Liver (tissue), 8 donors: ENCODE measurements at regions not wholly inside any gene's neighbourhood (a gene's known extent, or its start where the extent isn't known, plus 50 kb on each side); places are given as distances from the start of the nearest gene placed in this dataset.

Experiments used
- DNase-seq: peaks from one replicate; pipeline ENCODE4 v3.0.0-alpha.2; 2017; ENCODE audit warnings: low spot score
- H3K27ac ChIP-seq, 2 donors: one replicate each; pipeline ENCODE4 v1.7.0; 2013; ENCODE audit warnings: inconsistent platforms in 2 of 2, low read length in 2 of 2, control low read depth in 1 of 2, low read depth in 1 of 2, mild to moderate bottlenecking in 1 of 2
- H3K27me3 ChIP-seq, 4 donors: one replicate each; pipeline versions ENCODE4 v1.6.1 to v1.7.0; 2013; ENCODE audit warnings: low read length in 3 of 4, inconsistent platforms in 1 of 4, mild to moderate bottlenecking in 1 of 4, moderate library complexity in 1 of 4; ENCODE audit not compliant: control insufficient read depth in 4 of 4, insufficient read depth in 4 of 4
- H3K36me3 ChIP-seq, 4 donors: one replicate each; pipeline versions ENCODE4 v1.6.1 to v1.7.0; 2013; ENCODE audit warnings: low read length in 3 of 4, mild to moderate bottlenecking in 3 of 4, low read depth in 1 of 4, moderate library complexity in 1 of 4; ENCODE audit not compliant: control insufficient read depth in 4 of 4, insufficient read depth in 3 of 4
- H3K4me1 ChIP-seq, 4 donors: one replicate each; pipeline versions ENCODE4 v1.6.1 to v1.7.0; 2013; ENCODE audit warnings: low read length in 3 of 4, mild to moderate bottlenecking in 3 of 4, moderate library complexity in 1 of 4; ENCODE audit not compliant: control insufficient read depth in 4 of 4, insufficient read depth in 4 of 4
- H3K4me3 ChIP-seq, 3 donors: one replicate each; pipeline versions ENCODE4 v1.6.1 to v1.7.0; 2013; ENCODE audit warnings: low read length in 3 of 3, control low read depth in 1 of 3, low read depth in 1 of 3, mild to moderate bottlenecking in 1 of 3
- H3K9ac ChIP-seq, 2 donors: one replicate each; pipeline ENCODE4 v1.7.0; 2013; ENCODE audit warnings: low read length in 2 of 2, mild to moderate bottlenecking in 2 of 2, moderate library complexity in 2 of 2, control low read depth in 1 of 2, low read depth in 1 of 2
- H3K9me3 ChIP-seq, 4 donors: one replicate each; pipeline versions ENCODE4 v1.6.1 to v1.7.0; 2013; ENCODE audit warnings: low read length in 3 of 4; ENCODE audit not compliant: control insufficient read depth in 4 of 4
- FOXA1 ChIP-seq: IDR thresholded peaks from 2 replicates; pipeline ENCODE4 v1.6.1; 2016; ENCODE audit warnings: antibody characterized with exemption
- FOXA2 ChIP-seq: IDR thresholded peaks from 2 replicates; pipeline ENCODE4 v1.6.1; 2016; ENCODE audit warnings: antibody characterized with exemption
- GABPA ChIP-seq, 2 donors: IDR thresholded peaks in 1 of 2; conservative IDR thresholded peaks in 1 of 2; 2 replicates each; pipeline ENCODE4 v1.6.1; 2016; ENCODE audit warnings: antibody characterized with exemption in 2 of 2, mild to moderate bottlenecking in 1 of 2, moderate library complexity in 1 of 2
- HNF4G ChIP-seq: IDR thresholded peaks from 2 replicates; pipeline ENCODE4 v1.6.1; 2016; ENCODE audit warnings: antibody characterized with exemption
- JUND ChIP-seq, 2 donors: IDR thresholded peaks; 2 replicates each; pipeline ENCODE4 v1.6.1; 2016; ENCODE audit warnings: antibody characterized with exemption in 2 of 2
- RAD21 ChIP-seq, 2 donors: IDR thresholded peaks; 2 replicates each; pipeline ENCODE4 v1.6.1; 2016; ENCODE audit warnings: antibody characterized with exemption in 2 of 2, mild to moderate bottlenecking in 2 of 2
- REST ChIP-seq: IDR thresholded peaks from 2 replicates; pipeline ENCODE4 v1.6.1; 2016; ENCODE audit warnings: antibody characterized with exemption, mild to moderate bottlenecking
- RXRA ChIP-seq, 2 donors: IDR thresholded peaks; 2 replicates each; pipeline ENCODE4 v1.6.1; 2017 to 2018; ENCODE audit warnings: antibody characterized with exemption in 2 of 2, mild to moderate bottlenecking in 1 of 2
- TAF1 ChIP-seq: conservative IDR thresholded peaks from 2 replicates; pipeline ENCODE4 v1.6.1; 2016; ENCODE audit warnings: antibody characterized with exemption, mild to moderate bottlenecking
- YY1 ChIP-seq: IDR thresholded peaks from 2 replicates; pipeline ENCODE4 v1.6.1; 2016; ENCODE audit warnings: antibody characterized with exemption, mild to moderate bottlenecking
- WGBS: extraction: QIAGEN DNeasy Blood & Tissue Kit; methylation state at CpG from one replicate; pipeline ENCODE4 v1.1.7; 2013; 5-methylcytosine and 5-hydroxymethylcytosine counted together
- TF ChIP-seq, protein P1 (sequence below): IDR thresholded peaks from 2 replicates; pipeline ENCODE4 v1.6.1; 2016; ENCODE audit warnings: antibody characterized with exemption
- TF ChIP-seq, protein P2 (sequence below): fragments of 150-350 bp; IDR thresholded peaks from 2 replicates; pipeline ENCODE4 v1.5.1; 2017; ENCODE audit warnings: improper control_type of control experiment, low read depth, low read length; ENCODE audit not compliant: missing input control
- TF ChIP-seq, protein P3 (sequence below): IDR thresholded peaks from 2 replicates; pipeline ENCODE4 v1.6.1; 2016; ENCODE audit warnings: antibody characterized with exemption
- donor health status: healthy.
- donor health status: healthy.
- donor health status: healthy.
- donor health status: healthy.
- donor health status: healthy.

DNA sequence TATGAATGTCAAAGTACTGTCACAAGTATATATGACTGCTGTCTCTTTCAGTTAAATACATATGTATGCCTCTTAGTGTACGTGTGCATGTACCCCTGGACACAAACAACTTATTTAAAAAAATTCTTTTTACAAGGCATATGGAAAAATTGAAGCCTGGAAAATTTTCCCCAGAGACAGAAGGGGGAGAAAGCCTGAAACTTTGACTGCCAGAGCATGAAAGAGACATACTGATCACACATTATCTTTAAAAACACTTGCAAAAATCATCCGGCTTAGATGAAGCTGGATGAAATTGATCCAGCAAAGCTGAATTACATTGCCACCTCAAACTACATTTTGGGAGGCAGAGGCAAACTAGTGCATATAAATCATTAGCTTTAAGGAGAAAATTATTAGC lies 88.0 kb upstream of the NFIB start:
- WGBS, result 86% methylated on average over 2 of the region's 2 CpGs
- no peak overlapping the region for H3K9ac ChIP-seq
- no peak for TF ChIP-seq HNF4G
- TF ChIP-seq RXRA (IDR thresholded peaks at IDR 0.05), result no peak
- TF ChIP-seq, protein P1, sequence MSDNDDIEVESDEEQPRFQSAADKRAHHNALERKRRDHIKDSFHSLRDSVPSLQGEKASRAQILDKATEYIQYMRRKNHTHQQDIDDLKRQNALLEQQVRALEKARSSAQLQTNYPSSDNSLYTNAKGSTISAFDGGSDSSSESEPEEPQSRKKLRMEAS, result no peak
- no peak for DNase-seq
- no peak overlapping the region for H3K27ac ChIP-seq
- no peaks in the 10 kb centered on the region for H3K9me3 ChIP-seq
- H3K4me1 ChIP-seq, result peaks cover 0 to 5% (median 0%) of the 10 kb centered on the region in 4 donors
- H3K36me3 ChIP-seq, result no peaks in the 10 kb centered on the region
- H3K27me3 ChIP-seq, result peaks cover 0 to 5% (median under 1%) of the 10 kb centered on the region in 4 donors
- H3K4me3 ChIP-seq, result no peak overlapping the region

GRCh38 chr9:14400658-14400995 lies 86.7 kb upstream of the NFIB start:
- Histone ChIP-seq H3K27me3 (peaks cover 0 to 5% (median under 1%) of the 10 kb centered on the region in 4 donors), H3K4me3 (no peak overlapping the region), H3K4me1 (peaks cover 0 to 5% (median 0%) of the 10 kb centered on the region in 4 donors), H3K9ac (no peak overlapping the region), H3K9me3 (no peaks in the 10 kb centered on the region), H3K27ac (no peak overlapping the region), H3K36me3 (no peaks in the 10 kb centered on the region)
- no peak for DNase-seq
- WGBS, result 69% methylated on average over 6 of the region's 6 CpGs
- TF ChIP-seq FOXA1, result no peak
- TF ChIP-seq, protein P2, sequence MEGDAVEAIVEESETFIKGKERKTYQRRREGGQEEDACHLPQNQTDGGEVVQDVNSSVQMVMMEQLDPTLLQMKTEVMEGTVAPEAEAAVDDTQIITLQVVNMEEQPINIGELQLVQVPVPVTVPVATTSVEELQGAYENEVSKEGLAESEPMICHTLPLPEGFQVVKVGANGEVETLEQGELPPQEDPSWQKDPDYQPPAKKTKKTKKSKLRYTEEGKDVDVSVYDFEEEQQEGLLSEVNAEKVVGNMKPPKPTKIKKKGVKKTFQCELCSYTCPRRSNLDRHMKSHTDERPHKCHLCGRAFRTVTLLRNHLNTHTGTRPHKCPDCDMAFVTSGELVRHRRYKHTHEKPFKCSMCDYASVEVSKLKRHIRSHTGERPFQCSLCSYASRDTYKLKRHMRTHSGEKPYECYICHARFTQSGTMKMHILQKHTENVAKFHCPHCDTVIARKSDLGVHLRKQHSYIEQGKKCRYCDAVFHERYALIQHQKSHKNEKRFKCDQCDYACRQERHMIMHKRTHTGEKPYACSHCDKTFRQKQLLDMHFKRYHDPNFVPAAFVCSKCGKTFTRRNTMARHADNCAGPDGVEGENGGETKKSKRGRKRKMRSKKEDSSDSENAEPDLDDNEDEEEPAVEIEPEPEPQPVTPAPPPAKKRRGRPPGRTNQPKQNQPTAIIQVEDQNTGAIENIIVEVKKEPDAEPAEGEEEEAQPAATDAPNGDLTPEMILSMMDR, result peak; percentile 36
- TF ChIP-seq GABPA (IDR thresholded peaks at IDR 0.05 in 1 of 2, conservative IDR thresholded peaks at IDR 0.05 in 1 of 2), result no peak
- peak; percentile 74 to 79 for TF ChIP-seq RAD21 (IDR thresholded peaks at IDR 0.05)
- peak; percentile 29 for TF ChIP-seq YY1
- no peak for TF ChIP-seq TAF1
- TF ChIP-seq, protein P3, sequence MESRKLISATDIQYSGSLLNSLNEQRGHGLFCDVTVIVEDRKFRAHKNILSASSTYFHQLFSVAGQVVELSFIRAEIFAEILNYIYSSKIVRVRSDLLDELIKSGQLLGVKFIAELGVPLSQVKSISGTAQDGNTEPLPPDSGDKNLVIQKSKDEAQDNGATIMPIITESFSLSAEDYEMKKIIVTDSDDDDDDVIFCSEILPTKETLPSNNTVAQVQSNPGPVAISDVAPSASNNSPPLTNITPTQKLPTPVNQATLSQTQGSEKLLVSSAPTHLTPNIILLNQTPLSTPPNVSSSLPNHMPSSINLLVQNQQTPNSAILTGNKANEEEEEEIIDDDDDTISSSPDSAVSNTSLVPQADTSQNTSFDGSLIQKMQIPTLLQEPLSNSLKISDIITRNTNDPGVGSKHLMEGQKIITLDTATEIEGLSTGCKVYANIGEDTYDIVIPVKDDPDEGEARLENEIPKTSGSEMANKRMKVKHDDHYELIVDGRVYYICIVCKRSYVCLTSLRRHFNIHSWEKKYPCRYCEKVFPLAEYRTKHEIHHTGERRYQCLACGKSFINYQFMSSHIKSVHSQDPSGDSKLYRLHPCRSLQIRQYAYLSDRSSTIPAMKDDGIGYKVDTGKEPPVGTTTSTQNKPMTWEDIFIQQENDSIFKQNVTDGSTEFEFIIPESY, result no peak
- TF ChIP-seq JUND (IDR thresholded peaks at IDR 0.05), result no peak
- TF ChIP-seq, protein P1, result no peak

DNA sequence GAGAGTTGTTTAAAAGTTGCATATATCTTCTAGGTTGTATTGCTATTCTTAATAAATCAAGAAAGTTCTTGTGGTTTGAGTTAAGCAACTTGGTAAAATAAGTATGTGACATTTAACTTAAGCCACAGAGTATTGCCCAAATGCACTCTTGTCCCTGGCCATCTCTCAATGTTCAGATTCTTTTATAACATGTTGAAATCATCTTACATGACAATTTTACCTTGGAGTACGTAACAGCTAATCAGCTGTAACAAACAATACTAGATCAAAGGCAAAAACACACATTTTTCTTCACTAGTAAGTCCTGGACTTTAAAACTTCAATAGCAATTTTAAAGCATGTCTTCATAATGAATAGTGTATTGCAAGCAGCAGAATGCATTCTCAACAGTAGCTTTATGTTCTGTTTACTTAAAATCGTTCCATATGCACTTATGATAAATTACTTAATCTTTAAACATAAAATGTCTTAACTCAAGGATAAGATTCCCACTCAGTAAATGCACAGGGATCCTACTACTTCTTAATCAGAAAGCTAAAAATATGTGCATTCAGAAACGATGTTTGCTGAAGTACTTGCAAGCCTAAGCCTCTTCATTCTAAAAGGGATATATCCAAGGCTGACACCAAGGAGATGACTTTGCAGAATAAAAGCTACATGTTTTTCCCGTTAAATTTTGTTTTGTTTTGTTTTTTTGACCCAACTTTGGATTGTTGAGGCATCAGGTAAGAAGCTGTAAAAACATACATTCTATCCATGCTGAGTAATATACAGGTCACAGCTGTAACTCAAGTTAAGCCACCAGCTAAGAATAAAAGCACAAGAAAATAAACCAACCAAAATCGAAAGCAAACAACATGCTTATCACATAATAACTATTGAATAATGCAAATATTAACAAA lies 86.1 kb upstream of the NFIB start:
- Histone ChIP-seq H3K36me3 (no peaks in the 10 kb centered on the region), H3K4me1 (peaks cover 0 to 5% (median 0%) of the 10 kb centered on the region in 4 donors), H3K9me3 (no peaks in the 10 kb centered on the region), H3K4me3 (no peak overlapping the region), H3K27ac (no peak overlapping the region), H3K9ac (no peak overlapping the region), H3K27me3 (peaks cover 0 to 5% (median under 1%) of the 10 kb centered on the region in 4 donors)
- no peak for DNase-seq
- TF ChIP-seq, protein P2, result no peak
- TF ChIP-seq FOXA2 (no peak), REST (no peak), HNF4G (no peak), RAD21 (IDR thresholded peaks at IDR 0.05) (no peak), RXRA (IDR thresholded peaks at IDR 0.05) (no peak)
- 45% methylated on average over 5 of the region's 5 CpGs for WGBS
